ENCODE measurements at regions not wholly inside any gene's neighbourhood (a gene's known extent, or its start where the extent isn't known, plus 50 kb on each side); places are given as distances from the start of the nearest gene placed in this dataset.

- no peaks in the 10 kb centered on the region for H3K4me1 ChIP-seq (ENCODE audit: control insufficient read depth, insufficient read depth, low read length)
- H3K4me3 ChIP-seq (ENCODE audit: low read depth, low read length): no peak overlapping the region
- H3K27me3 ChIP-seq (ENCODE audit: control insufficient read depth, insufficient read depth, low read length): no peaks in the 10 kb centered on the region
- H3K36me3 ChIP-seq (ENCODE audit: control insufficient read depth, insufficient read depth, low read length): no peaks in the 10 kb centered on the region
- no peak overlapping the region for H3K27ac ChIP-seq (ENCODE audit: low read depth, low read length)
- DNase-seq (ENCODE audit: low read depth in 4 of 6, low spot score in 6 of 6): no peak
- H3K9me3 ChIP-seq (ENCODE audit: control insufficient read depth, insufficient read depth, low read length): no peaks in the 10 kb centered on the region
- whole genome bisulfite sequencing (ENCODE audit: insufficient coverage): 93% methylated on average over 2 of the region's 3 CpGs
Measured at GRCh38 chr6:40929176-40929575, 109.8 kb downstream of the UNC5CL start.

GRCh38 chr6:40928763-40929162 lies 110.3 kb downstream of the UNC5CL start:
- H3K4me3 ChIP-seq (ENCODE audit: low read depth, low read length): no peak overlapping the region
- 100% methylated on average over 1 of the region's 3 CpGs for WGBS (ENCODE audit: insufficient coverage)
- H3K9me3 ChIP-seq (ENCODE audit: control insufficient read depth, insufficient read depth, low read length): no peaks in the 10 kb centered on the region
- DNase-seq (ENCODE audit: low read depth in 4 of 6, low spot score in 6 of 6): no peak
- no peak overlapping the region for H3K27ac ChIP-seq (ENCODE audit: low read depth, low read length)
- no peaks in the 10 kb centered on the region for H3K4me1 ChIP-seq (ENCODE audit: control insufficient read depth, insufficient read depth, low read length)
- no peaks in the 10 kb centered on the region for H3K36me3 ChIP-seq (ENCODE audit: control insufficient read depth, insufficient read depth, low read length)
- H3K27me3 ChIP-seq (ENCODE audit: control insufficient read depth, insufficient read depth, low read length): no peaks in the 10 kb centered on the region

- DNase-seq (ENCODE audit: low read depth in 4 of 6, low spot score in 6 of 6): no peak
- no peaks in the 10 kb centered on the region for H3K4me1 ChIP-seq (ENCODE audit: control insufficient read depth, insufficient read depth, low read length)
- WGBS (ENCODE audit: insufficient coverage): no CpG with 5 or more reads among the region's 1 CpG
Measured at GRCh38 chr6:40928307-40928706, 110.7 kb downstream of the UNC5CL start.

GRCh38 chr6:40925341-40925740 lies 113.7 kb downstream of the UNC5CL start:
- Histone ChIP-seq H3K4me3 (ENCODE audit: low read depth, low read length) (no peak overlapping the region), H3K4me1 (ENCODE audit: control insufficient read depth, insufficient read depth, low read length) (no peaks in the 10 kb centered on the region), H3K36me3 (ENCODE audit: control insufficient read depth, insufficient read depth, low read length) (no peaks in the 10 kb centered on the region), H3K27ac (ENCODE audit: low read depth, low read length) (no peak overlapping the region), H3K27me3 (ENCODE audit: control insufficient read depth, insufficient read depth, low read length) (no peaks in the 10 kb centered on the region), H3K9me3 (ENCODE audit: control insufficient read depth, insufficient read depth, low read length) (no peaks in the 10 kb centered on the region)
- DNase-seq (ENCODE audit: low read depth in 4 of 6, low spot score in 6 of 6): no peak
- WGBS (ENCODE audit: insufficient coverage): 80% methylated on average over 1 of the region's 1 CpG

More at GRCh38 chr6:40928307-40928706, 110.7 kb downstream of the UNC5CL start:
- Histone ChIP-seq H3K36me3 (ENCODE audit: control insufficient read depth, insufficient read depth, low read length) (no peaks in the 10 kb centered on the region), H3K9me3 (ENCODE audit: control insufficient read depth, insufficient read depth, low read length) (no peaks in the 10 kb centered on the region), H3K4me3 (ENCODE audit: low read depth, low read length) (no peak overlapping the region), H3K27me3 (ENCODE audit: control insufficient read depth, insufficient read depth, low read length) (no peaks in the 10 kb centered on the region), H3K27ac (ENCODE audit: low read depth, low read length) (no peak overlapping the region)

- 80% methylated on average over 4 of the region's 7 CpGs for WGBS (ENCODE audit: insufficient coverage)
Measured at GRCh38 chr6:40924839-40925238, 114.2 kb downstream of the UNC5CL start.

GRCh38 chr6:40923880-40924279 lies 115.1 kb downstream of the UNC5CL start:
- no peaks in the 10 kb centered on the region for H3K4me1 ChIP-seq (ENCODE audit: control insufficient read depth, insufficient read depth, low read length)
- 72% methylated on average over 2 of the region's 2 CpGs for WGBS (ENCODE audit: insufficient coverage)
- H3K27me3 ChIP-seq (ENCODE audit: control insufficient read depth, insufficient read depth, low read length): no peaks in the 10 kb centered on the region

More at GRCh38 chr6:40924839-40925238, 114.2 kb downstream of the UNC5CL start:
- DNase-seq (ENCODE audit: low read depth in 4 of 6, low spot score in 6 of 6): no peak
- Histone ChIP-seq H3K36me3 (ENCODE audit: control insufficient read depth, insufficient read depth, low read length) (no peaks in the 10 kb centered on the region), H3K27me3 (ENCODE audit: control insufficient read depth, insufficient read depth, low read length) (no peaks in the 10 kb centered on the region), H3K27ac (ENCODE audit: low read depth, low read length) (no peak overlapping the region), H3K9me3 (ENCODE audit: control insufficient read depth, insufficient read depth, low read length) (no peaks in the 10 kb centered on the region), H3K4me3 (ENCODE audit: low read depth, low read length) (no peak overlapping the region), H3K4me1 (ENCODE audit: control insufficient read depth, insufficient read depth, low read length) (no peaks in the 10 kb centered on the region)

GRCh38 chr6:40923326-40923725 lies 115.7 kb downstream of the UNC5CL start:
- Histone ChIP-seq H3K27ac (ENCODE audit: low read depth, low read length) (no peak overlapping the region), H3K4me1 (ENCODE audit: control insufficient read depth, insufficient read depth, low read length) (no peaks in the 10 kb centered on the region), H3K4me3 (ENCODE audit: low read depth, low read length) (no peak overlapping the region), H3K9me3 (ENCODE audit: control insufficient read depth, insufficient read depth, low read length) (no peaks in the 10 kb centered on the region), H3K36me3 (ENCODE audit: control insufficient read depth, insufficient read depth, low read length) (no peaks in the 10 kb centered on the region), H3K27me3 (ENCODE audit: control insufficient read depth, insufficient read depth, low read length) (no peaks in the 10 kb centered on the region)
- 78% methylated on average over 4 of the region's 4 CpGs for WGBS (ENCODE audit: insufficient coverage)
- no peak for DNase-seq (ENCODE audit: low read depth in 4 of 6, low spot score in 6 of 6)

More at GRCh38 chr6:40923880-40924279, 115.1 kb downstream of the UNC5CL start:
- Histone ChIP-seq H3K9me3 (ENCODE audit: control insufficient read depth, insufficient read depth, low read length) (no peaks in the 10 kb centered on the region), H3K36me3 (ENCODE audit: control insufficient read depth, insufficient read depth, low read length) (no peaks in the 10 kb centered on the region), H3K27ac (ENCODE audit: low read depth, low read length) (no peak overlapping the region), H3K4me3 (ENCODE audit: low read depth, low read length) (no peak overlapping the region)
- DNase-seq (ENCODE audit: low read depth in 4 of 6, low spot score in 6 of 6): peak in 1 of 6 donors; percentile 66

- Histone ChIP-seq H3K4me1 (ENCODE audit: control insufficient read depth, insufficient read depth, low read length) (no peaks in the 10 kb centered on the region), H3K27me3 (ENCODE audit: control insufficient read depth, insufficient read depth, low read length) (no peaks in the 10 kb centered on the region), H3K36me3 (ENCODE audit: control insufficient read depth, insufficient read depth, low read length) (no peaks in the 10 kb centered on the region), H3K4me3 (ENCODE audit: low read depth, low read length) (no peak overlapping the region), H3K27ac (ENCODE audit: low read depth, low read length) (no peak overlapping the region), H3K9me3 (ENCODE audit: control insufficient read depth, insufficient read depth, low read length) (no peaks in the 10 kb centered on the region)
- DNase-seq (ENCODE audit: low read depth in 4 of 6, low spot score in 6 of 6): no peak
- WGBS (ENCODE audit: insufficient coverage): 80% methylated on average over 1 of the region's 2 CpGs
Measured at GRCh38 chr6:40922281-40922680, 116.7 kb downstream of the UNC5CL start.

- H3K4me3 ChIP-seq (ENCODE audit: low read depth, low read length): no peak overlapping the region
- DNase-seq (ENCODE audit: low read depth in 4 of 6, low spot score in 6 of 6): no peak
- H3K4me1 ChIP-seq (ENCODE audit: control insufficient read depth, insufficient read depth, low read length): no peaks in the 10 kb centered on the region
- WGBS (ENCODE audit: insufficient coverage): 67% methylated on average over 5 of the region's 5 CpGs
- no peaks in the 10 kb centered on the region for H3K9me3 ChIP-seq (ENCODE audit: control insufficient read depth, insufficient read depth, low read length)
- no peaks in the 10 kb centered on the region for H3K27me3 ChIP-seq (ENCODE audit: control insufficient read depth, insufficient read depth, low read length)
- no peak overlapping the region for H3K27ac ChIP-seq (ENCODE audit: low read depth, low read length)
- no peaks in the 10 kb centered on the region for H3K36me3 ChIP-seq (ENCODE audit: control insufficient read depth, insufficient read depth, low read length)
Measured at GRCh38 chr6:40918040-40918651, 120.9 kb downstream of the UNC5CL start.

GRCh38 chr6:40917603-40918002 lies 121.4 kb downstream of the UNC5CL start:
- DNase-seq (ENCODE audit: low read depth in 4 of 6, low spot score in 6 of 6): no peak
- no peaks in the 10 kb centered on the region for H3K9me3 ChIP-seq (ENCODE audit: control insufficient read depth, insufficient read depth, low read length)
- H3K36me3 ChIP-seq (ENCODE audit: control insufficient read depth, insufficient read depth, low read length): no peaks in the 10 kb centered on the region
- H3K4me3 ChIP-seq (ENCODE audit: low read depth, low read length): no peak overlapping the region
- WGBS (ENCODE audit: insufficient coverage): 100% methylated on average over 2 of the region's 3 CpGs
- no peak overlapping the region for H3K27ac ChIP-seq (ENCODE audit: low read depth, low read length)
- H3K4me1 ChIP-seq (ENCODE audit: control insufficient read depth, insufficient read depth, low read length): no peaks in the 10 kb centered on the region
- H3K27me3 ChIP-seq (ENCODE audit: control insufficient read depth, insufficient read depth, low read length): no peaks in the 10 kb centered on the region
